OCI-LY7 (cell line): ENCODE measurements at regions not wholly inside any gene's neighbourhood (a gene's known extent, or its start where the extent isn't known, plus 50 kb on each side); places are given as distances from the start of the nearest gene placed in this dataset.

Experiments used
- BruUV-seq: library from RNA; stranded (reverse); fragments of 400-500 nt; replicated peaks from 2 replicates; lab custom pipeline; 2021; lab: Mats Ljungman, UMichigan
- CTCF ChIA-PET: fragments of 300-600 bp; sonication (Branson Sonifier 250); formaldehyde crosslinking; loops from one replicate; lab custom pipeline; 2022; ENCODE audit warnings: antibody characterized with exemption; ENCODE audit not compliant: unreplicated experiment; lab: Charles Lee
- POLR2A ChIA-PET: fragments of 300-600 bp; sonication (Branson Sonifier 250); formaldehyde crosslinking; loops from one replicate; lab custom pipeline; 2022; ENCODE audit warnings: antibody characterized with exemption; lab: Charles Lee
- DNase-seq: peaks from one replicate; pipeline ENCODE4 v3.0.0-alpha.2; 2015; ENCODE audit warnings: low spot score
- H2AFZ ChIP-seq: fragments of 200-600 bp; sonication (generic), shearing (Covaris generic); 2 replicates; pipeline ENCODE4 v1.6.1; 2014; ENCODE audit warnings: mild to moderate bottlenecking, antibody characterized with exemption, low read length, moderate library complexity
- H3K27ac ChIP-seq: fragments of 200-600 bp; sonication (generic); 2 replicates; pipeline ENCODE4 v1.5.1; 2014; ENCODE audit warnings: mixed run types, low read depth, mild to moderate bottlenecking, moderate library complexity, low read length, inconsistent platforms; ENCODE audit not compliant: poor library complexity, severe bottlenecking
- H3K36me3 ChIP-seq: fragments of 200-600 bp; sonication (generic); 2 replicates; pipeline ENCODE4 v1.6.1; 2014; ENCODE audit warnings: mild to moderate bottlenecking, antibody characterized with exemption, low read length, moderate library complexity, mixed read lengths; ENCODE audit not compliant: insufficient read depth
- H3K4me1 ChIP-seq: fragments of 200-600 bp; sonication (generic); 2 replicates; pipeline ENCODE4 v1.5.1; 2014; ENCODE audit warnings: mild to moderate bottlenecking, low read length; ENCODE audit not compliant: insufficient read depth, poor library complexity, severe bottlenecking
- H3K4me2 ChIP-seq: fragments of 200-600 bp; sonication (generic); 2 replicates; pipeline ENCODE4 v1.6.1; 2014; ENCODE audit warnings: mild to moderate bottlenecking, low read length
- H3K4me3 ChIP-seq: fragments of 200-600 bp; sonication (generic); 2 replicates; pipeline ENCODE4 v1.5.1; 2014; ENCODE audit warnings: mild to moderate bottlenecking, low read depth, low read length; ENCODE audit not compliant: poor library complexity, severe bottlenecking
- H3K79me2 ChIP-seq: fragments of 200-600 bp; sonication (generic); 2 replicates; pipeline ENCODE4 v1.6.1; 2016; ENCODE audit warnings: low read depth, mild to moderate bottlenecking, low read length, moderate library complexity, mixed read lengths; ENCODE audit not compliant: insufficient read depth
- H3K9me2 ChIP-seq: fragments of 200-600 bp; sonication (generic); 2 replicates; pipeline ENCODE4 v1.6.1; 2016; ENCODE audit warnings: mild to moderate bottlenecking, low read length, mixed read lengths; ENCODE audit not compliant: insufficient read depth
- H3K9me3 ChIP-seq: fragments of 200-600 bp; sonication (generic); 2 replicates; pipeline ENCODE4 v1.6.1; 2014; ENCODE audit warnings: mild to moderate bottlenecking, mixed run types, low read length, mixed read lengths
- H4K20me1 ChIP-seq: fragments of 200-600 bp; sonication (generic); 2 replicates; pipeline ENCODE4 v1.6.1; 2014; ENCODE audit warnings: mild to moderate bottlenecking, antibody characterized with exemption, low read length, moderate library complexity, mixed read lengths; ENCODE audit not compliant: insufficient read depth
- EZH2phosphoT487 ChIP-seq: fragments of 200-600 bp; sonication (generic); IDR thresholded peaks from 2 replicates; pipeline ENCODE4 v1.6.1; 2018; ENCODE audit warnings: low read depth, borderline replicate concordance, mild to moderate bottlenecking, mixed run types, antibody characterized with exemption, low read length, moderate library complexity, mixed read lengths
- intact Hi-C: fragments of 100-400 bp; cut with micrococcal nuclease; formaldehyde crosslinking; loops from one replicate; pipeline ENCODE4 v1.10.0; 2022; ENCODE audit not compliant: unreplicated experiment
- TF ChIP-seq, protein P1 (sequence below): fragments of 200-600 bp; sonication (generic); conservative IDR thresholded peaks from 2 replicates; pipeline ENCODE4 v1.5.1; 2014; ENCODE audit warnings: mild to moderate bottlenecking, antibody characterized with exemption, low read length, moderate library complexity, mixed read lengths

GRCh38 chr6:43899830-43900229 is 129.8 kb downstream of the VEGFA start:
- no peak for TF ChIP-seq EZH2phosphoT487
- TF ChIP-seq, protein P1, sequence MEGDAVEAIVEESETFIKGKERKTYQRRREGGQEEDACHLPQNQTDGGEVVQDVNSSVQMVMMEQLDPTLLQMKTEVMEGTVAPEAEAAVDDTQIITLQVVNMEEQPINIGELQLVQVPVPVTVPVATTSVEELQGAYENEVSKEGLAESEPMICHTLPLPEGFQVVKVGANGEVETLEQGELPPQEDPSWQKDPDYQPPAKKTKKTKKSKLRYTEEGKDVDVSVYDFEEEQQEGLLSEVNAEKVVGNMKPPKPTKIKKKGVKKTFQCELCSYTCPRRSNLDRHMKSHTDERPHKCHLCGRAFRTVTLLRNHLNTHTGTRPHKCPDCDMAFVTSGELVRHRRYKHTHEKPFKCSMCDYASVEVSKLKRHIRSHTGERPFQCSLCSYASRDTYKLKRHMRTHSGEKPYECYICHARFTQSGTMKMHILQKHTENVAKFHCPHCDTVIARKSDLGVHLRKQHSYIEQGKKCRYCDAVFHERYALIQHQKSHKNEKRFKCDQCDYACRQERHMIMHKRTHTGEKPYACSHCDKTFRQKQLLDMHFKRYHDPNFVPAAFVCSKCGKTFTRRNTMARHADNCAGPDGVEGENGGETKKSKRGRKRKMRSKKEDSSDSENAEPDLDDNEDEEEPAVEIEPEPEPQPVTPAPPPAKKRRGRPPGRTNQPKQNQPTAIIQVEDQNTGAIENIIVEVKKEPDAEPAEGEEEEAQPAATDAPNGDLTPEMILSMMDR = no peak
- Histone ChIP-seq H3K4me3 (no peak overlapping the region), H3K79me2 (no peaks in the 10 kb centered on the region), H3K9me2 (no peaks in the 10 kb centered on the region), H4K20me1 (no peaks in the 10 kb centered on the region), H3K9me3 (no peaks in the 10 kb centered on the region), H3K36me3 (no peaks in the 10 kb centered on the region), H3K4me1 (no peaks in the 10 kb centered on the region), H3K27ac (no peak overlapping the region), H2AFZ (no peak overlapping the region), H3K4me2 (no peak overlapping the region)
- intact Hi-C loops = no loop called here
- CTCF ChIA-PET = no interaction called here
- BruUV-seq = no TSS peak
- POLR2A ChIA-PET = no interaction called here
- DNase-seq = no peak

- no peaks in the 10 kb centered on the region for H4K20me1 ChIP-seq
- H3K79me2 ChIP-seq = no peaks in the 10 kb centered on the region
- TF ChIP-seq, protein P1 = no peak
- TF ChIP-seq EZH2phosphoT487 = no peak
- no peak overlapping the region for H3K27ac ChIP-seq
- ChIA-PET POLR2A (no interaction called here), CTCF (no interaction called here)
- H2AFZ ChIP-seq = no peak overlapping the region
- H3K9me3 ChIP-seq = no peaks in the 10 kb centered on the region
- no peaks in the 10 kb centered on the region for H3K4me1 ChIP-seq
- H3K4me3 ChIP-seq = no peak overlapping the region
- no peaks in the 10 kb centered on the region for H3K36me3 ChIP-seq
- H3K4me2 ChIP-seq = no peak overlapping the region
- no peak for DNase-seq
- H3K9me2 ChIP-seq = no peaks in the 10 kb centered on the region
- BruUV-seq = no TSS peak
- intact Hi-C loops = no loop called here
These were observed 128.5 kb downstream of the VEGFA start for GRCh38 chr6:43898358-43899131.

DNA sequence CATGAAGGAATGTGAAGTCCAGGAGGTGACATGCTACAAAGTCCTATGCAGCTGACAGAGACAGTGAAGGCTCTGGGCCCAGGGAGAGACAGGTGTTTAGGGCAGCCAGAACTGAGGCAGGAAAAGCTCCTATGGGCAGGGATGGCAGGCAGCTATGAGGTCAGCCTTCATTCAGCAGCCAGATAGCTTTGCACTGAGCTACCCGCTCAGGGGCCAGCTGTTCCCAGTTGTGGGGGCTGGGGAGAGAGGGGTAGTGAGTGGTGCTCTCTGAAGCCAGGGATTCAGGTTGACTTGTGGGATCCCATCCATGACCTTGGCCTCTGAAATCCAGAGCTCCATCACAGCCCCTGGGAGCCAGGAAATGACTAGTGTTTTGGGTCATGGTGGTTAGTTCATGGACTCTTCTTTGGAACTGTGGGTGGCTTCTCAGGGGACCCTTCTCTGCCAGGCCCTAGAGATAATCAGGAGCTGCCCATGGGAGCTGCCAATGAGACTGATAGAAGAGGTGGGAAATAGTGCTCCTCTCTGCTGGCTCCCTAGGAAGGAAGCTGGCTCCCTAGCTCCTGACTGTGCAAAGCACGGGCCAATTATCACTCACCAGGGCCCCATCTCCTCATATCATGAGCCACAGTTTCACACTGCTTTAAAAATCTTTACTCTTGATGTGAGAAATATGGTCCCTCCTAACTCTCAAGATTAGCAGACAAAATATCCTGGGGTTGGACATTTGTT is 127.7 kb downstream of the VEGFA start:
- BruUV-seq = no TSS peak
- CTCF ChIA-PET = no interaction called here

More for the DNA sequence above, 127.7 kb downstream of the VEGFA start:
- Histone ChIP-seq H3K9me3 (no peaks in the 10 kb centered on the region), H2AFZ (no peak overlapping the region), H4K20me1 (no peaks in the 10 kb centered on the region), H3K4me2 (no peak overlapping the region), H3K36me3 (no peaks in the 10 kb centered on the region), H3K79me2 (no peaks in the 10 kb centered on the region), H3K27ac (no peak overlapping the region), H3K9me2 (no peaks in the 10 kb centered on the region), H3K4me1 (no peaks in the 10 kb centered on the region), H3K4me3 (no peak overlapping the region)
- POLR2A ChIA-PET = no interaction called here
- TF ChIP-seq, protein P1 = no peak
- TF ChIP-seq EZH2phosphoT487 = no peak
- DNase-seq = no peak
- intact Hi-C loops = no loop called here
